OCI-LY3 (cell line): ENCODE measurements at regions not wholly inside any gene's neighbourhood (a gene's known extent, or its start where the extent isn't known, plus 50 kb on each side); places are given as distances from the start of the nearest gene placed in this dataset.

Experiments used
- EZH2phosphoT487 ChIP-seq: fragments of 200-600 bp; shearing (Covaris generic); IDR thresholded peaks from 2 replicates; pipeline ENCODE4 v1.6.1; 2018; ENCODE audit warnings: antibody characterized with exemption, mixed run types, low read depth
- TF ChIP-seq, protein P1 (sequence below): fragments of 200-600, 300-600 bp; sonication (generic); IDR thresholded peaks from 2 replicates; pipeline ENCODE4 v1.5.1; 2014; ENCODE audit warnings: antibody characterized with exemption, low read length, low read depth

DNA sequence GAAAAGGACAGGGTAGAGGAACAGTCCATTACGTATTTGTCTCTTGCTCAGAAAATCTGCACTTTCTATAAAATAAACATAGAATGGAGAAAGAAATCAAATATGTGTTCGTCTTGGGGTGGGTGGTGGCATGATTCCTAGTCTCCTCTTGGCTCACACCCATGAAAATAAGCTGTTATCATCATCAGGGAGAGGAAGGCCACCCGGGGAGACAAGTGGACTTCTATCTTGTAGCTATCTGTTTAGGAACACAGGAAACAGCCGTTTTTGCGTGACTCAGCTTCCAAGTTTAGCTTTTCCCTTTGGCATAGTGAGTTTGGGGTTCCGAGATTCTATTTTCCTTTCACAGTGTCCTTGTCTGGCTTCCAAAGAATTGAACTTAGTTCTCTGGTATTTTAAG is 622.3 kb downstream of the PTPRU start:
- TF ChIP-seq, protein P1, sequence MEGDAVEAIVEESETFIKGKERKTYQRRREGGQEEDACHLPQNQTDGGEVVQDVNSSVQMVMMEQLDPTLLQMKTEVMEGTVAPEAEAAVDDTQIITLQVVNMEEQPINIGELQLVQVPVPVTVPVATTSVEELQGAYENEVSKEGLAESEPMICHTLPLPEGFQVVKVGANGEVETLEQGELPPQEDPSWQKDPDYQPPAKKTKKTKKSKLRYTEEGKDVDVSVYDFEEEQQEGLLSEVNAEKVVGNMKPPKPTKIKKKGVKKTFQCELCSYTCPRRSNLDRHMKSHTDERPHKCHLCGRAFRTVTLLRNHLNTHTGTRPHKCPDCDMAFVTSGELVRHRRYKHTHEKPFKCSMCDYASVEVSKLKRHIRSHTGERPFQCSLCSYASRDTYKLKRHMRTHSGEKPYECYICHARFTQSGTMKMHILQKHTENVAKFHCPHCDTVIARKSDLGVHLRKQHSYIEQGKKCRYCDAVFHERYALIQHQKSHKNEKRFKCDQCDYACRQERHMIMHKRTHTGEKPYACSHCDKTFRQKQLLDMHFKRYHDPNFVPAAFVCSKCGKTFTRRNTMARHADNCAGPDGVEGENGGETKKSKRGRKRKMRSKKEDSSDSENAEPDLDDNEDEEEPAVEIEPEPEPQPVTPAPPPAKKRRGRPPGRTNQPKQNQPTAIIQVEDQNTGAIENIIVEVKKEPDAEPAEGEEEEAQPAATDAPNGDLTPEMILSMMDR, result no peak
- TF ChIP-seq EZH2phosphoT487, result no peak
